ENCODE measurements at regions not wholly inside any gene's neighbourhood (a gene's known extent, or its start where the extent isn't known, plus 50 kb on each side); places are given as distances from the start of the nearest gene placed in this dataset.

DNA sequence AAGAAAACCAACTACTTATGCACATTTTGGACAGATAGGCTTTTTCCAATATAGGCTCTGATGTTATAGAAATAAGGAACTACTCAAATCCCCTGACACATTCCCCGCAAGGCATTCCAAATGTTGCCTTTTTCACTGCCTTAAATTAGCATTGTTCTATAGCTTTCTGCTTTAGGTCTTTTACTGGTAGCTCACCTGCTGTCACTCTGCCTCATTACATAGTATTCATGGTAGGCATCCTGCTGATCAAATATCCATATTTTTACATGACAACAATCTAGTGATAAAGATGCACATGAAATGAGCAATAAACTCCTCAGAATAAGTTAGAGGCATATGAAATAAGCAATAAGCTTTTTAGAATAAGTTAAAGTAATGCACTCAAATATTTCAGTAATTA is 542.7 kb downstream of the FAM133A start:
- H3K9me3 ChIP-seq (replicated peaks in 1 of 2; ENCODE audit: control insufficient read depth in 1 of 2, insufficient read depth in 1 of 2, low read length in 2 of 2): no peaks in the 10 kb centered on the region
- no peak overlapping the region for H3K4me3 Mint-ChIP-seq
- H3K4me1 Mint-ChIP-seq: no peaks in the 10 kb centered on the region
- intact Hi-C loops (cut with micrococcal nuclease): no loop called here
- no peak overlapping the region for H3K4me3 ChIP-seq (replicated peaks in 1 of 3; ENCODE audit: low read depth in 2 of 3, low read length in 3 of 3)
- H3K4me1 ChIP-seq (ENCODE audit: control insufficient read depth in 1 of 2, insufficient read depth in 2 of 2, low read length in 2 of 2): no peaks in the 10 kb centered on the region
- H4K20me1 ChIP-seq (ENCODE audit: insufficient read depth, low read length): no peaks in the 10 kb centered on the region
- TF ChIP-seq CTCF (IDR thresholded peaks at IDR 0.05): no peak
- no peak for DNase-seq
- WGBS (ENCODE audit: insufficient coverage): no CpG with 5 or more reads among the region's 1 CpG
- no peaks in the 10 kb centered on the region for H3K79me2 ChIP-seq (ENCODE audit: insufficient read depth, low read length)
- no peaks in the 10 kb centered on the region for H3K36me3 Mint-ChIP-seq
- no peaks in the 10 kb centered on the region for H3K27me3 ChIP-seq (ENCODE audit: control insufficient read depth in 2 of 2, insufficient read depth in 2 of 2, low read length in 2 of 2)
- no peak overlapping the region for H3K27ac ChIP-seq (ENCODE audit: low read depth in 1 of 2, low read length in 2 of 2)
- H3K27ac Mint-ChIP-seq: no peak overlapping the region
- no peaks in the 10 kb centered on the region for H3K27me3 Mint-ChIP-seq (ENCODE audit: low read depth in 3 of 3)
- H3K4me2 ChIP-seq (replicated peaks; ENCODE audit: extremely low read depth, low read length, poor library complexity, severe bottlenecking): no peak overlapping the region
- peaks cover 0 to 2% (median 0%) of the 10 kb centered on the region in 7 donors for H3K9me3 Mint-ChIP-seq
- H3K9ac ChIP-seq (ENCODE audit: insufficient read depth, low read length, poor library complexity, severe bottlenecking): no peak overlapping the region
- H3K36me3 ChIP-seq (replicated peaks in 1 of 2; ENCODE audit: control insufficient read depth in 1 of 2, insufficient read depth in 2 of 2, low read length in 2 of 2): no peaks in the 10 kb centered on the region
- no peak overlapping the region for H2AFZ ChIP-seq (ENCODE audit: insufficient read depth, low read depth, low read length, poor library complexity, severe bottlenecking)

DNA sequence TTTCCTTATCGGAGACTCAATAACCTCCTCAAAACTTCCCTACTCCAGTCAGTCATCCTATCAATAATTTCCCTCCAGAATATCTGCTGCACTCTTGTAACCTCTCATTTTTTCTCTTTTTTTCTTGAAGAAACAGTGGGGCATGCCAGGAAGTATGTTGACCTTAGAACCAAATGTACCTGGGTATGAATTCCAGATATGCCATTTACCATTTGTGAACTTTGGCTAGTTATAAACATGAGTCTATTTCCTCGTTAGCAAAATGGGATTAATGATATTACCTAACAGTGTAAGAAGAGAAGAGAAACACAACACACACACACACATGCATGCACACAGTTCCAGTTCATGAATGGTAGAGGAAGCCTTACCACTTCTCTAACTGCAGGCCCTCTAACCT is 578.2 kb downstream of the FAM133A start:
- Histone ChIP-seq H3K4me1 (ENCODE audit: control insufficient read depth in 1 of 2, insufficient read depth in 2 of 2, low read length in 2 of 2) (no peaks in the 10 kb centered on the region), H3K27me3 (ENCODE audit: control insufficient read depth in 2 of 2, insufficient read depth in 2 of 2, low read length in 2 of 2) (no peaks in the 10 kb centered on the region), H2AFZ (ENCODE audit: insufficient read depth, low read depth, low read length, poor library complexity, severe bottlenecking) (no peak overlapping the region), H3K27ac (ENCODE audit: low read depth in 1 of 2, low read length in 2 of 2) (no peak overlapping the region), H3K79me2 (ENCODE audit: insufficient read depth, low read length) (no peaks in the 10 kb centered on the region), H3K4me3 (replicated peaks in 1 of 3; ENCODE audit: low read depth in 2 of 3, low read length in 3 of 3) (no peak overlapping the region), H3K36me3 (replicated peaks in 1 of 2; ENCODE audit: control insufficient read depth in 1 of 2, insufficient read depth in 2 of 2, low read length in 2 of 2) (no peaks in the 10 kb centered on the region), H4K20me1 (ENCODE audit: insufficient read depth, low read length) (no peaks in the 10 kb centered on the region), H3K9ac (ENCODE audit: insufficient read depth, low read length, poor library complexity, severe bottlenecking) (no peak overlapping the region), H3K4me2 (replicated peaks; ENCODE audit: extremely low read depth, low read length, poor library complexity, severe bottlenecking) (no peak overlapping the region), H3K9me3 (replicated peaks in 1 of 2; ENCODE audit: control insufficient read depth in 1 of 2, insufficient read depth in 1 of 2, low read length in 2 of 2) (peaks cover 0 to 8% of the 10 kb centered on the region in 2 donors)
- Mint-ChIP-seq H3K4me1 (no peaks in the 10 kb centered on the region), H3K27ac (no peak overlapping the region), H3K9me3 (peaks cover 0 to 6% (median 0%) of the 10 kb centered on the region in 7 donors), H3K36me3 (no peaks in the 10 kb centered on the region), H3K4me3 (no peak overlapping the region), H3K27me3 (ENCODE audit: low read depth in 3 of 3) (peaks cover 0 to 2% (median 0%) of the 10 kb centered on the region in 3 donors)
- intact Hi-C loops (cut with micrococcal nuclease): no loop called here
- TF ChIP-seq CTCF (IDR thresholded peaks at IDR 0.05): no peak
- WGBS (ENCODE audit: insufficient coverage): no CpG with 5 or more reads among the region's 2 CpGs
- no peak for DNase-seq

All from CD14-positive monocyte (primary cell).